ENCODE measurements at regions not wholly inside any gene's neighbourhood (a gene's known extent, or its start where the extent isn't known, plus 50 kb on each side); places are given as distances from the start of the nearest gene placed in this dataset.

DNA sequence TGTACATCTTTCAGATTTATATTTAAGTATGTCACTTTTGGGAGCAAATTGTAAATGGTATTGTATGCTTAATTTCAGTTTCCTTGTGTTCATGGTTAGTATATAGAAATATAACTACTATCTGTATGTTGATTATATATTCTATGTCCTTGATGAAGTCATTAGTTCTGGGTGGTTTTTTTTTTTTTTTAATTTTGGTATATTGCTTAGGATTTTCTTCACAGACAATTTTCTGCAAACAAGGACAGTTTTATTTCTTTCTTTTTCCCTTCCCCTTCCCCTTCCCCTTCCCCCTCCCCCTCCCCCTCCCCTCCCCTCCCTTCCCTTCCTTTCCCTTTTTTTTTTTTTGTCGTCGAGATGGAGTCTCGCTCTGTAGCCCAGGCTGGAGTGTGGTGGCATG is 430.0 kb downstream of the TYW1 start:
- H3K4me3 ChIP-seq (ENCODE audit: low read depth, low read length): no peak overlapping the region
- no peaks in the 10 kb centered on the region for H3K36me3 ChIP-seq (ENCODE audit: control insufficient read depth, insufficient read depth, low read length)
- DNase-seq (ENCODE audit: low read depth) (no peak), FAIRE-seq (no peak)
- no peaks in the 10 kb centered on the region for H3K27me3 ChIP-seq (ENCODE audit: control insufficient read depth, insufficient read depth, low read length)
- TF ChIP-seq, protein P1, sequence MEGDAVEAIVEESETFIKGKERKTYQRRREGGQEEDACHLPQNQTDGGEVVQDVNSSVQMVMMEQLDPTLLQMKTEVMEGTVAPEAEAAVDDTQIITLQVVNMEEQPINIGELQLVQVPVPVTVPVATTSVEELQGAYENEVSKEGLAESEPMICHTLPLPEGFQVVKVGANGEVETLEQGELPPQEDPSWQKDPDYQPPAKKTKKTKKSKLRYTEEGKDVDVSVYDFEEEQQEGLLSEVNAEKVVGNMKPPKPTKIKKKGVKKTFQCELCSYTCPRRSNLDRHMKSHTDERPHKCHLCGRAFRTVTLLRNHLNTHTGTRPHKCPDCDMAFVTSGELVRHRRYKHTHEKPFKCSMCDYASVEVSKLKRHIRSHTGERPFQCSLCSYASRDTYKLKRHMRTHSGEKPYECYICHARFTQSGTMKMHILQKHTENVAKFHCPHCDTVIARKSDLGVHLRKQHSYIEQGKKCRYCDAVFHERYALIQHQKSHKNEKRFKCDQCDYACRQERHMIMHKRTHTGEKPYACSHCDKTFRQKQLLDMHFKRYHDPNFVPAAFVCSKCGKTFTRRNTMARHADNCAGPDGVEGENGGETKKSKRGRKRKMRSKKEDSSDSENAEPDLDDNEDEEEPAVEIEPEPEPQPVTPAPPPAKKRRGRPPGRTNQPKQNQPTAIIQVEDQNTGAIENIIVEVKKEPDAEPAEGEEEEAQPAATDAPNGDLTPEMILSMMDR (IDR thresholded peaks at IDR 0.05; ENCODE audit: insufficient read depth, low read length, severe bottlenecking): no peak

DNA sequence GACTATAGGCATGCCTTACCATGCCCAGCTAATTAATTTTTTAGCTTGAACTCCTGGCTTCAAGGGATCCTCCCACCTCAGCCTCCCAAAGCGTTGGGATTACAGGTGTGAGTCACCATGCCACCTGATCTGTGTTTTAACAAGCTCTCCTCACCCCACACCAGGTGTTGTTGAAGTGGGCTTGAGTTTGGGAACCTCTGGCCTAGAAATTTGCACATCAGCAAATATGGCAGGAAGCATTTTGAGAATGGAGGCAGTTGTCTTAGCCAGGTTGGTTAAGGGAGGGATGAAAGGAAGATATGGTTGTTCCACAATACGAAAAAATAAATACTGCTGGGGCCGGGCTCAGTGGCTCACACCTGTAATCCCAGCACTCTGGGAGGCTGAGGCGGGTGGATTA is 433.1 kb downstream of the TYW1 start:
- Histone ChIP-seq H3K4me3 (ENCODE audit: low read depth, low read length) (no peak overlapping the region), H3K36me3 (ENCODE audit: control insufficient read depth, insufficient read depth, low read length) (no peaks in the 10 kb centered on the region), H3K27me3 (ENCODE audit: control insufficient read depth, insufficient read depth, low read length) (no peaks in the 10 kb centered on the region)
- TF ChIP-seq, protein P1 (IDR thresholded peaks at IDR 0.05; ENCODE audit: insufficient read depth, low read length, severe bottlenecking): no peak
- FAIRE-seq: no peak
- no peak for DNase-seq (ENCODE audit: low read depth)

DNA sequence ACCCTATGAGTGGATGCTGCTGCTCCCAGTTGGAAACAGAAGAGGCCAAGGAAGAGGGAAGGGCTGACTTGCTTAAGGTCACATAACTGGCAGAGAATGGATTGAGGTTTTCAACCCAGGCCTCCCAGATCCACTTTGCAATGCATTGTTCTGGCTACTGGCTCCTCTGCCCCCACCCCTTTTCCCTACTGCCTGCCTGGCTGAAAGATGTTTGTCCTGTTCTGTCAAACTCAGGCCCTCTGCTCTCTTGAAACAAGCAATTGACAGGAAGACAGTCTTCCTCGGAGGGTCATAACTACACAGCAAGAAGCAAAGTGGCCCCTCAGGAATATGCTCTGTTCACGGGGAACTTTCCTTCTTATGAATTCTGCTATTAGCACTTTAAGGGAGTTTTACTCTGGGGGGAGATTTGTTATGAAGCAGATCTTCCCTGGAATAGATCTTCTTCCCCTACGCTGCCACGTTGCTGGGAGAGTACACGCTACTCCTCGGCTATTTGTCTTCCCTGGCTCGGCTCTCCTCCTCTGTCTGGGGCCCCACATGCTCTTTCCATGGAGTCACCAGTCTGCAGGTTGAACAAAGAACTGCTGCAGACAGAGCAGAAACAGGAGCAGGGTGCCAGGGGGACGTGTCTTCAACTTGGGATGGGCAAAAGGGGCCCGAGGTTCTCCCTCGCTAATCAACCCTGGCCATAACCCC is 436.1 kb downstream of the TYW1 start:
- DNase-seq (ENCODE audit: low read depth): no peak
- Histone ChIP-seq H3K36me3 (ENCODE audit: control insufficient read depth, insufficient read depth, low read length) (no peaks in the 10 kb centered on the region), H3K4me3 (ENCODE audit: low read depth, low read length) (no peak overlapping the region), H3K27me3 (ENCODE audit: control insufficient read depth, insufficient read depth, low read length) (no peaks in the 10 kb centered on the region)
- no peak for FAIRE-seq
- TF ChIP-seq, protein P1 (IDR thresholded peaks at IDR 0.05; ENCODE audit: insufficient read depth, low read length, severe bottlenecking): no peak

DNA sequence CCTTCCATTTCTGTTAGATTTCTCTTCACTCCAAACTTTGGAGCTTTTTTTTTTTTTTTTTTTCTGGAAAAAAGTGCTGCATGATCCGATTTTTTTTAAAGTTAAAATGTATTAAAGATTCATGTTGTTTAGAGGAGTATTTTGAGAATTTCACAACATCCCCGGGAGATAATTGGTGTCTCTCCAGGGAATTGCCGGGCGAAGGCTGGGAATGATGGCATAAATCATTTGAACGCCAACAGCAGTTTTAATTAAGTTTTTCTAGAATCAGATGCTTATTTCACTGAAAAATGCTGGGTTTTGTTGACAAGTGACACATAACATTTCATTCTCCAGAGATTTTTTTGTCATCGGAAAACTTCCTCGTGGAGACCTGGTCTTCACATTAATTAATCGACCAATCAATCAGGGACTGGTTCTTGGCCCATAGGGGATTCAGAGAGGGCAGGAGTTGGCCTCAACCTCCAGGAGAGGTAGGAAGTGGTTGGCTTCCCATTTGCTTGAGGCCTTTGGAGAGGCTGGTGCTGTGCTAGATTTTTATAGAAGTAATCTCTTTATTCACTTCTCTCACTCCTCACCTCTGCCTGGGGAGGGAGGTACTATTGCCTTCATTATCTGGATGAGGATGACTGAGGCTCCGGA is 439.4 kb downstream of the TYW1 start:
- DNase-seq (ENCODE audit: low read depth) (no peak), FAIRE-seq (no peak)
- Histone ChIP-seq H3K4me3 (ENCODE audit: low read depth, low read length) (no peak overlapping the region), H3K36me3 (ENCODE audit: control insufficient read depth, insufficient read depth, low read length) (no peaks in the 10 kb centered on the region), H3K27me3 (ENCODE audit: control insufficient read depth, insufficient read depth, low read length) (no peaks in the 10 kb centered on the region)
- TF ChIP-seq, protein P1 (IDR thresholded peaks at IDR 0.05; ENCODE audit: insufficient read depth, low read length, severe bottlenecking): no peak

DNA sequence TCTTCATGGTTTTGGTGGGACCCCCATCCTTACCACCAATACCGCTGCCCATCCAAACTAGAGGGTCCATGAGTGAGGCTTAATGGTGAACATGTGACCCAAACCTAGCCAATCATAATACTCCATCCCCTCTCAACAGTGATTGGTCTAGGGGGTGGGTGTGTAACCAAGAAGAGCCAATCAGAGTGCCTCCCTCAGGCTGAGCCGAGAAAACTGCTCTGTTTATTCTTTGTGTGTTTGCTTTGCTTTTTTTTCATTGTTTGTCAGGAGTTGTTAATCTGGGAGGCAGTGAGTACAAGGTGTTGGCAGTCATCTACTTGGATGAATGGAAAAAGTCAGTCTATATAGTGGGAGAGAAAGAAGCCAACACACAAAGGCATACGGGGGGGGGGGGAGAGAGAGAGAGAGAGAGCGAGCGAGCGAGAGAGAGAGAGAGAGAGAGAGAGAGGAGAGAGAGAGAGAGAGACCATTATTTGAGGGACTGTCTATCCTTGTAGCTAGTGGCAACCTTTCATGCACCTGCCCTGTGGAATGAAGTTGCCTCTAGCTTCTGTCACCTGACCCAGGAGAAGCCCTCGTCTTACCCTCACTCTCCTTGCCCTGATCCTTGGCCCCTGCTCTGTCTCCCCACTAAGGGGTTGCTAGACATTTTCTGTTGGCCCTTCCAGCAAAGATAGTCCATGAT is 441.7 kb downstream of the TYW1 start:
- TF ChIP-seq, protein P1 (IDR thresholded peaks at IDR 0.05; ENCODE audit: insufficient read depth, low read length, severe bottlenecking): no peak
- no peak overlapping the region for H3K4me3 ChIP-seq (ENCODE audit: low read depth, low read length)
- no peaks in the 10 kb centered on the region for H3K36me3 ChIP-seq (ENCODE audit: control insufficient read depth, insufficient read depth, low read length)
- no peaks in the 10 kb centered on the region for H3K27me3 ChIP-seq (ENCODE audit: control insufficient read depth, insufficient read depth, low read length)
- DNase-seq (ENCODE audit: low read depth) (no peak), FAIRE-seq (peak; percentile 32)
